H1 (cell line): ENCODE measurements at regions not wholly inside any gene's neighbourhood (a gene's known extent, or its start where the extent isn't known, plus 50 kb on each side); places are given as distances from the start of the nearest gene placed in this dataset.

Source experiments
- POLR2A ChIP-seq, 2 experiments: IDR thresholded peaks; 1 replicate in 1 of 2; 2 replicates in 1 of 2; pipeline ENCODE4 v1.6.1; 2011; ENCODE audit warnings: low read depth in 2 of 2, low read length in 2 of 2, mild to moderate bottlenecking in 2 of 2; ENCODE audit errors: control extremely low read depth in 1 of 2

DNA sequence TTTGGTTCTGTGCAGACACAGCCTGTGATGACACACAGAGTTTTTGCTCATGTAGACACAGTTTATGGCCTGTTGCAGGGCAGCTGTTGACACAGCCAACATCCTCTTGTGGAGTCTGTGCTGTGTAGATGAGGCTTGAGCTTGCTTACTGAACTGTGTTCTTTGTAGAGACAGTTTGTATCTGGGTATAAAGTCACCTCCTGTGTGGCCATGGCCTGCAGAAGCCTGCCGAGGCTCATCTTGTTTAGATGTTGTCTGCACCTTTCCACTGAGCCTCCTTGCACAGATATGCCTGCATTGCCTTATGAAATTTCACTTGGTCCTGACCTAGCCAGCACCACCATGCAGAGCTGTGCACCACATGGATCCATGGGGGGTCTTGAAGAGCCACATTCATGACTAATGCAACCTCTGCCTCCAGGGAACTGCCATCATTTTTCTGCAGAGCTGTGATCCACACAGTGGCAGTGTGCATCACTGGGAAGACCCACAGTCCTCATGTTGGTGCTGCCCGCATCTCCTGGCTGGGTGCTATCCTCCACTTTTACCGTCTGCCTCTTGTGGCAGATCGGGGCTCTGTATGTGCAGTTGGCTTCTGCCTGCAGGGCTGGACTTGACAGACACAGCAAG, 198.0 kb upstream of the MAMLD1 start (continued):
- TF ChIP-seq POLR2A (IDR thresholded peaks at IDR 0.05; ENCODE audit: control extremely low read depth in 1 of 2, low read depth in 2 of 2, low read length in 2 of 2) = no peak
- TF ChIP-seq, all 59 proteins: peak for 0
